ENCODE measurements at regions not wholly inside any gene's neighbourhood (a gene's known extent, or its start where the extent isn't known, plus 50 kb on each side); places are given as distances from the start of the nearest gene placed in this dataset.

- TF ChIP-seq ZNF217 (CRISPR knock-in tag; IDR thresholded peaks at IDR 0.05): no peak
- TF ChIP-seq FOXJ2 (tag; IDR thresholded peaks at IDR 0.05): no peak
- TF ChIP-seq HMG20A (CRISPR knock-in tag; conservative IDR thresholded peaks at IDR 0.05): no peak
- no peak for TF ChIP-seq ZBED1 (IDR thresholded peaks at IDR 0.05)
Measured at GRCh38 chr18:65568866-65569265, 181.9 kb upstream of the CDH7 start (continued).

GRCh38 chr18:65567372-65567771 lies 183.4 kb upstream of the CDH7 start:
- WGBS (ENCODE audit: insufficient coverage, low coverage, missing lambda C conversion rate): 0% methylated on average over 3 of the region's 3 CpGs
- POLR2A ChIA-PET: no interaction called here
- H3K27me3 ChIP-seq (ENCODE audit: control insufficient read depth in 2 of 2, insufficient read depth in 2 of 2, low read length in 2 of 2): no peaks in the 10 kb centered on the region
- no peaks in the 10 kb centered on the region for H3K9me1 ChIP-seq (ENCODE audit: control insufficient read depth, insufficient read depth, low read length)
- ATAC-seq (no peak), DNase-seq (ENCODE audit: extremely low read depth in 1 of 4, low spot score in 3 of 4) (no peak), FAIRE-seq (no peak)
- no peak overlapping the region for H3K9ac ChIP-seq (ENCODE audit: insufficient read depth in 1 of 2, low read depth in 2 of 2, low read length in 2 of 2)
- no peak overlapping the region for H3K4me3 ChIP-seq
- no peak for TF ChIP-seq ZZZ3 (IDR thresholded peaks at IDR 0.05)
- TF ChIP-seq ZNF184 (CRISPR knock-in tag; IDR thresholded peaks at IDR 0.05): no peak
- TF ChIP-seq HBP1 (CRISPR knock-in tag; IDR thresholded peaks at IDR 0.05): no peak
- H3K4me2 ChIP-seq (ENCODE audit: insufficient read depth, low read length): no peak overlapping the region
- no peaks in the 10 kb centered on the region for H4K20me1 ChIP-seq (replicated peaks; ENCODE audit: control insufficient read depth, insufficient read depth, low read length)
- BruUV-seq (replicated peaks): no TSS peak
- intact Hi-C loops (cut with micrococcal nuclease): no loop called here
- no peak overlapping the region for H3K27ac ChIP-seq (ENCODE audit: extremely low read depth, low read depth, low read length)
- no peaks in the 10 kb centered on the region for H3K4me1 ChIP-seq (replicated peaks in 1 of 2; ENCODE audit: control insufficient read depth in 2 of 2, insufficient read depth in 2 of 2, low read length in 2 of 2)
- no peaks in the 10 kb centered on the region for H3K9me3 ChIP-seq (replicated peaks; ENCODE audit: control insufficient read depth, insufficient read depth, low read depth, low read length)
- no peaks in the 10 kb centered on the region for H3K36me3 ChIP-seq (ENCODE audit: control insufficient read depth, insufficient read depth, low read length)
- H2AFZ ChIP-seq (ENCODE audit: low read depth, low read length): no peak overlapping the region
- CTCF ChIA-PET (ENCODE audit: low intra/inter-chr PET ratio): no interaction called here
- H3K79me2 ChIP-seq (ENCODE audit: control insufficient read depth, insufficient read depth, low read length): no peaks in the 10 kb centered on the region
- in situ Hi-C loops (cut with MboI): no loop called here

Data from K562 (cell line).